GM19467 (cell line): ENCODE measurements at regions not wholly inside any gene's neighbourhood (a gene's known extent, or its start where the extent isn't known, plus 50 kb on each side); places are given as distances from the start of the nearest gene placed in this dataset.

Experiments used
- ATAC-seq: cut with Tn5 transposase; IDR thresholded peaks from one replicate; pipeline ENCODE4 v1.9.1; 2021; ENCODE audit warnings: mild to moderate bottlenecking, moderate library complexity; ENCODE audit not compliant: unreplicated experiment

DNA sequence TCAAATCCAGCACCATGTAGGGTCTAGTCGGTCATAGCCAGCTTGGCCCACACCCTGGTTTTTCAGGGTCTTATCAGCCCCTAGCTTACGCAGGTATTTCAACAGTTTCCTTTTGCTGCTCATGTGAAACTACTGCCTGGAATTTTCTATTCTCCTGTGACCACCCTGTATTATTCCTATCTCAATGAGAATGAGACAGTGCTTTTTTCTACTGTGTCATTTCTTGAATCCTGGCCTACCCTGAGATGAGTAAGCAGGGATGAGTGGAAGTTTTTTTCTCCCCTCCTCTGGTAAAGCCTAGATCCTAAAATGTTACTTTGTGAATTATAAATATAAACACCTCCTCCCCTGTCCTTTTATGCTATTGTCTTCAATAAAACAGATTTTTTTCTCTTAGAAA is 62.7 kb upstream of the ARID2 start:
- ATAC-seq: no peak

DNA sequence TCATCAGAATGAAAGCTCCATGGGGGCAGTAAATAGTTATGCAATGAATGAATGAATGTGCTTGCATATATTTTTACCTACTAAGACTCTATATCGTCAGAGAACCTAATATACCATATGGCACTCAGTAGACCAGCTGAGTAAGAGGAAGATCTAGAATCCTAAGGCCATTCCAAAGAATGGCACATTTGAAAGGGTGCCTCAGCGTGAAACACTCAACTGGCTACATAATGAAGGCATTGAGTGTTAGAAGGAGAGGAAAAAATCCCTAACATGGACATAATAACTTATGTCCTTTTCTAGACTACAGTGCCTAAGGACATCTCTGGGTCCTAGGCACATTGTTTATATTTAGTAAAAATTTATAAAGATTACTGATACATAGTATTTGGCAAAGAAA is 61.7 kb upstream of the ARID2 start:
- no peak for ATAC-seq

DNA sequence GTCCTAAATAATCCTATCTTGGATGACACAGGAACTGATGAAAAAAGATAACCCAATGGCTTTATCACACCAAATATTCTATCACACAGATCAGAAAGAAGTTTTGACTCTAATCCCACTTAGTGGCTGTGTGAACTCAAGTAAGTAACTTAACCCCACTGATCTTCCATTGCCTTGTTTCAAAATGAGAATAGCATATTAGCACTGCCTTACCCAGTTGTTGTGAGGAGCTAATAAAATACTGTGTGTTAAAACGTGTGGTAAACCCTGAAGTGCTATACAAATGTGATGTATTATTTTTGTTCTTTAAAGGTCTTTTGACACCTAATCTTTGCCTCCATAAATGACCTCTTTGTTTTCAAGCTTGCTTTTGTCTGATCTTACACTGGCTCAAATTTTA is 60.9 kb upstream of the ARID2 start:
- peak; percentile 8 for ATAC-seq

DNA sequence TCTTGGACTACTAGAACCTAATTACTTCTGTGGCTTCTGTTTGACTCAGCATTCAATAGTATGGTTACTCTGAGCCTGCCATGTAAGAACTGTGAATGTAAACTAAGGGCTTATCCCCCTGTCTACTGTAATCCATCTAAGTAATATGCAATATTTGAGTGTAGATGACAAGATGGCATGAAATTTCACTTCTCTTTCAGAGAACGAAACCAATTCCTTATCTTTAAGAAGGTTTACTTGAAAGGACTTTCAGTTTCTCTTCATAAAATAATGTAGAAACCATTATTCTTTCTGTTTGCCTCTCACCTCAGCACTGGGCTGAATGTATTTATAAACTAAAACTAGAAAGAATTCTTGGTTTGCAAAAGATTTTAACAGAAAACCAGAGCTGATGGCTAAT is 60.4 kb upstream of the ARID2 start:
- ATAC-seq: peak; percentile 85

DNA sequence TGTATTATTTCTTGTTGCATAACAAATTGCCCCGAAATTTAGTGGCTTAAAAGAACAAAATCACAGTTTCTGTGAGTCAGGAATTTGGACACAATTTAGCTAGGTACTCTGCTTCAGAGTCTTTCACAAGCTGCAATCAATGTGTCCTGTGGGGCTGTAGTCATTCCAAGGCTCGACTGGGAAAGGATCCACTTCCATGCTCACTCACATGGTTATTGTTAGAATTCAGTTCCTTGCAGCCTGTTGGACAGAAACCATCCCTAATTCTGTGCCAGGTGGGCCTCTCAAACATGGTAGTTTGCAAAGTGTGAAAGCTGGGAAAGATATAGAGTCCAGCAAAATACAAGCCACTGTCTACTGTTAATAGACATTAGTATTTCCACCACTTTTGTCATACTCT is 59.7 kb upstream of the ARID2 start:
- ATAC-seq: no peak

DNA sequence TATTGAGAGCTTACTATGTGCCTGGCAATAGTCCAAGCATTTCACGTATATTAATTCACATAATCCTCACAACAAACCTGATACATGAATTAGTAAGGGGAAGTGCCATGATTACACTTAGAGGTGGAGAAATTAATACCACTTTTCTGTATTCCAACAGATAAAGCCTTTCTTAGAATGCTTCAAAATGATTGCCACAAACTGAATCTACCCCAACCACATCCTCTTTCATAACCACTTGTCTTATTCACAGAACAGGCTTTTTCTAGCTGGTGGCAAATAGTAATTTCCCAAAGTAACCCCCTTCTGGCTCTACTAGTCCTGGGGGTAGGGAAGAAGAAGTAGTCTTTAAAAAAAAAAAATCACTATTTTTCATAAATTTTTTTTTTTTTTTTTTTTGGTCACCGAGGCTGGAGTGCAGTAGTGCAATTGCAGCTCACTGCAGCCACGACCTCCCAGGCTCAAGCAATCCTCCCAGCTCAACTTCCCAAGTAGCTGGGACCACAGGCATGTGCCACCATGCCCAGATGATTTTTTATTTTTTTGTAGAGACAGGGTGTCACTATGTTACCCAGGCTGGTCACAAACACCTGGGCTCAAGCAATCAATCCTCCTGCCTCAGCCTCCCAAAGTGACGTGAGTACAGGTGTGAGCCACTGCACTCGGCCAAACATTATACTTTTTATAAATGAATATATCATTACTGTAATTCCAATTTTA is 59.0 kb upstream of the ARID2 start:
- peak; percentile 50 for ATAC-seq

DNA sequence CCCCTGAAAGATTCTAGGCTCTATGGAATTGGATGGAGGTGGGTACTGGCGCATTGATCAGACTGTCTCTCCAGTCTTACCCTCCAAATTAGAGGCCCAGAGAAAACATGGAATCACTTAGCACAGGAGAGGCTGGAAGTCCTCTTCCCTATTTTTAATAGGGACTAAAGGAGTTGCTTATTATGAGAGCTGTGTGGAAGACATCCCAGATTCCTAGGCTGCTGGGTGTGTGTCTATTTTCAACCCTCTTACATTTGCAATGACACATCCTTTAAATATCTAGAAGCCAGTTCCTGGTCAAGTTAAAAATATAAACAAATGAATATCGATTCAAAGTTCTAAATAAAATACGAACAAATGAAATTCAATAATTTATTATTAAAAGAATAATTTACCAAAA is 58.3 kb upstream of the ARID2 start:
- ATAC-seq: no peak

DNA sequence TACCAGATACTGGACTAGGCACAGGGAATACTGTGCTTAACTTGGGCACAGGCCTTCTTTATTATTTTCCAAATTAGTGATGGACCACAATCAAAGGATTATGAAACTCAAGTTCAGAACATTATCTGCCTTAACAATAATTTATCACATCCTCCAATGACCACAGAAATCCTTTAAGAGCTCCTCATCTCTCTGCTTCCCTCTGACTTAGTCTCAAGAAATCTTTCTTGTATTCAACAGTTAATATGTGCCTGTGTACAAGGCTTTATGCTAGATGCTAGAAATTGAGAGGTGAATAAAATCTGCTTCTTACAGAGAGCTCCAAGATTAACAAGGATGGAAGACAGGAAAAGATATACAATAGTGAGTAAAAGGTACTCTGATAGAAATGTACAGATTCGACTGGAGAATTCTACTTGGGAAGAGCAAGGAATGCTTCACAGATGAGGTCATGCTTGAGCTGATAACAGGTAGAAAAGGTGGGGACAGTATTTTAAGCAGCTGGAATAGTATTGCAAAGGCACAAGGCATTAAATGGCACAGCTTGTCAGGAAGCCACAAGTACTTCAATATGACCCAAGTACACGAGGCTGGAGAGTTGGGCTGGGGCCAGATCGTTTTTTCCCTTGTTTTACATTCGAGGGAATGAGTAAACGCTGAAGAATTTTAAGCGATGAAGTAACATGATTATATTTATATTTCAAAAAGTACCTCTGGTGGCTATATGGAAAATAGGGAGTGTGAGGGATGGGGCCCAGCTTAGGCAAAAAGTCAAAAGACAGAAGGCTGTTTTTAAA is 55.1 kb upstream of the ARID2 start:
- no peak for ATAC-seq

DNA sequence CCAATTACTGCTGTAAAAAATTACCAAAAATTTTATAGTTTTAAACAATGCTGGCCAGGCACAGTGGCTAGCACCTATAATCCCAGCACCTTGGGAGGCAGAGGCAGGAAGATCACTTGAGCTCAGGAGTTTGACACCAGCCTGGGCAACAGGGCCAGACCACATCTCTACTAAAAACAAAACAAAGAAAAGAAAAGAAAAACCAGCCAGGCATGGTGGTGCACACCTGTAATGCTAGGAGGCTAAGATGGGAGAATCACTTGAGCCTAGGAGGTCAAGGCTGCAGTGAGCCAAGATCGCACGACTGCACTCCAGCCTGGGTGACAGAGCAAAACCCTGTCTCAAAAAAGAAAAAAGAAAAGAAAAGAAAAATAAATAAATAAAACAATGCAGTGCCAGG is 54.0 kb upstream of the ARID2 start:
- no peak for ATAC-seq
